Common myeloid progenitor, CD34-positive (primary cell): ENCODE measurements at regions not wholly inside any gene's neighbourhood (a gene's known extent, or its start where the extent isn't known, plus 50 kb on each side); places are given as distances from the start of the nearest gene placed in this dataset.

Source experiments
- CTCF ChIA-PET: fragments of 350-600 bp; sonication (Branson Sonifier 250); formaldehyde crosslinking; loops from one replicate; lab custom pipeline; 2021; ENCODE audit warnings: antibody characterized with exemption; lab: Charles Lee
- POLR2A ChIA-PET: fragments of 350-600 bp; sonication (Branson Sonifier 250); formaldehyde crosslinking; loops from one replicate; lab custom pipeline; 2021; ENCODE audit warnings: antibody characterized with exemption; lab: Charles Lee
- DNase-seq, 3 donors: peaks; one replicate each; pipeline versions ENCODE4 v3.0.0 to v3.0.0-alpha.2; 2013
- H3K27ac ChIP-seq, 2 experiments: 1 replicate in 1 of 2; 2 replicates in 1 of 2; pipeline ENCODE4 v1.7.0; 2013; ENCODE audit warnings: inconsistent platforms in 2 of 2, low read length in 2 of 2, mild to moderate bottlenecking in 2 of 2, low read depth in 1 of 2, moderate library complexity in 1 of 2; ENCODE audit not compliant: severe bottlenecking in 2 of 2, insufficient read depth in 1 of 2, poor library complexity in 1 of 2
- H3K27me3 ChIP-seq, 5 experiments: replicated peaks in 2 of 5; 1 replicate in 3 of 5; 2 replicates in 2 of 5; pipeline versions ENCODE4 v1.6.1 to v1.7.0; 2013; ENCODE audit warnings: low read length in 4 of 5, mild to moderate bottlenecking in 2 of 5, moderate library complexity in 2 of 5, inconsistent platforms in 1 of 5; ENCODE audit not compliant: insufficient read depth in 5 of 5, control insufficient read depth in 4 of 5
- H3K36me3 ChIP-seq, 4 experiments: 1 replicate in 2 of 4; 2 replicates in 2 of 4; pipeline versions ENCODE4 v1.6.1 to v1.7.0; 2013; ENCODE audit warnings: low read length in 3 of 4, control low read depth in 1 of 4, mild to moderate bottlenecking in 1 of 4; ENCODE audit not compliant: control insufficient read depth in 4 of 4, insufficient read depth in 4 of 4
- H3K4me1 ChIP-seq, 4 experiments: 1 replicate in 3 of 4; 2 replicates in 1 of 4; pipeline versions ENCODE4 v1.6.1 to v1.7.1; 2013; ENCODE audit warnings: low read length in 3 of 4, mild to moderate bottlenecking in 3 of 4, control low read depth in 1 of 4, inconsistent platforms in 1 of 4, moderate library complexity in 1 of 4; ENCODE audit not compliant: control insufficient read depth in 4 of 4, insufficient read depth in 4 of 4; ENCODE audit errors: control extremely low read depth in 1 of 4
- H3K4me3 ChIP-seq, 7 experiments: 1 replicate in 4 of 7; 2 replicates in 3 of 7; pipeline versions ENCODE4 v1.5.1 to v1.7.0; 2013; ENCODE audit warnings: mild to moderate bottlenecking in 7 of 7, low read length in 6 of 7, moderate library complexity in 6 of 7, inconsistent platforms in 2 of 7, low read depth in 2 of 7, control low read depth in 1 of 7; ENCODE audit not compliant: insufficient read depth in 4 of 7, control insufficient read depth in 1 of 7; ENCODE audit errors: extremely low read depth in 1 of 7
- H3K9me3 ChIP-seq, 5 experiments: 1 replicate in 4 of 5; 2 replicates in 1 of 5; pipeline versions ENCODE4 v1.6.1 to v1.7.1; 2013; ENCODE audit warnings: low read length in 4 of 5, mild to moderate bottlenecking in 2 of 5, inconsistent platforms in 1 of 5, low read depth in 1 of 5, moderate library complexity in 1 of 5; ENCODE audit not compliant: control insufficient read depth in 4 of 5, insufficient read depth in 2 of 5; ENCODE audit errors: control extremely low read depth in 1 of 5
- WGBS: methylation state at CpG from one replicate; pipeline ENCODE4 v1.1.5; 2013; ENCODE audit not compliant: insufficient coverage; 5-methylcytosine and 5-hydroxymethylcytosine counted together

GRCh38 chr5:31113666-31114350 is 79.7 kb upstream of the CDH6 start:
- H3K27ac ChIP-seq: no peak overlapping the region
- H3K27me3 ChIP-seq: no peaks in the 10 kb centered on the region
- H3K36me3 ChIP-seq: no peaks in the 10 kb centered on the region
- ChIA-PET POLR2A (no interaction called here), CTCF (no interaction called here)
- no peaks in the 10 kb centered on the region for H3K4me1 ChIP-seq
- no peaks in the 10 kb centered on the region for H3K9me3 ChIP-seq
- no peak for DNase-seq
- no peak overlapping the region for H3K4me3 ChIP-seq
- 100% methylated on average over 1 of the region's 1 CpG for WGBS

DNA sequence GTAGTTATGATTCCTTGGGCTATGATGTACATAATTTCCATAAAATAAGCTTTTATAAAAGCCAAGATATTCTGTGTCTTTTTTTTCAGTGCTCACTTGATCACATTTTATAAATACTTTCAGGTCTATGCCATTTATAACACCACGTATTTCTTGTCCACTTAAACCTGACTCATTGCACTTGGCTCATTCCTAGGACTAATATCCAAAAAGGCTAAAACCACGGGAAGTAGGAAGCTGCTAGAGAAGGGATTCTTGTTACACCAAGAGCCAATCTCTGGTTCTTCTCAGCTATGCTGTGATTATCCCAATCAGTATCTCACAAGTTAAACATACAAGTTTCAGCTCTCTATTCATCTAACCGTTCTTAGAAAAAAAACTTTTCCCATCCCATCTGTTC is 80.4 kb upstream of the CDH6 start:
- no peak for DNase-seq
- Histone ChIP-seq H3K27me3 (no peaks in the 10 kb centered on the region), H3K4me3 (no peak overlapping the region), H3K9me3 (no peaks in the 10 kb centered on the region), H3K4me1 (no peaks in the 10 kb centered on the region), H3K36me3 (no peaks in the 10 kb centered on the region), H3K27ac (no peak overlapping the region)
- CTCF ChIA-PET: interaction anchor here (0.6 kb wide), 1 partner anchor 1585 kb away, joined by 3 read pairs; no protein-coding TSS in a partner anchor
- POLR2A ChIA-PET: no interaction called here
- 90% methylated on average over 2 of the region's 3 CpGs for WGBS

- no peak overlapping the region for H3K4me3 ChIP-seq
- POLR2A ChIA-PET: no interaction called here
Observed at GRCh38 chr5:31107091-31107518, 86.4 kb upstream of the CDH6 start.

GRCh38 chr5:31106691-31107090 is 86.8 kb upstream of the CDH6 start:
- Histone ChIP-seq H3K9me3 (no peaks in the 10 kb centered on the region), H3K4me1 (no peaks in the 10 kb centered on the region), H3K27me3 (no peaks in the 10 kb centered on the region), H3K4me3 (no peak overlapping the region), H3K27ac (no peak overlapping the region), H3K36me3 (no peaks in the 10 kb centered on the region)
- POLR2A ChIA-PET: no interaction called here
- 80% methylated on average over 1 of the region's 4 CpGs for WGBS
- CTCF ChIA-PET: no interaction called here
- no peak for DNase-seq

More at GRCh38 chr5:31107091-31107518, 86.4 kb upstream of the CDH6 start:
- no CpG with 5 or more reads among the region's 2 CpGs for WGBS
- CTCF ChIA-PET: no interaction called here
- Histone ChIP-seq H3K27ac (no peak overlapping the region), H3K9me3 (no peaks in the 10 kb centered on the region), H3K4me1 (no peaks in the 10 kb centered on the region), H3K36me3 (no peaks in the 10 kb centered on the region), H3K27me3 (no peaks in the 10 kb centered on the region)
- DNase-seq: no peak

GRCh38 chr5:31106278-31106677 is 87.2 kb upstream of the CDH6 start:
- WGBS: 89% methylated on average over 1 of the region's 2 CpGs
- H3K4me3 ChIP-seq: no peak overlapping the region
- POLR2A ChIA-PET: no interaction called here
- H3K27ac ChIP-seq: no peak overlapping the region
- no peaks in the 10 kb centered on the region for H3K9me3 ChIP-seq
- DNase-seq: no peak
- CTCF ChIA-PET: interaction anchor here (0.5 kb wide), 1 partner anchor 1815 kb away, joined by 3 read pairs; no protein-coding TSS in a partner anchor
- no peaks in the 10 kb centered on the region for H3K4me1 ChIP-seq
- no peaks in the 10 kb centered on the region for H3K36me3 ChIP-seq
- no peaks in the 10 kb centered on the region for H3K27me3 ChIP-seq

GRCh38 chr5:31104775-31105174 is 88.7 kb upstream of the CDH6 start:
- Histone ChIP-seq H3K9me3 (no peaks in the 10 kb centered on the region), H3K4me3 (no peak overlapping the region), H3K27me3 (no peaks in the 10 kb centered on the region), H3K4me1 (no peaks in the 10 kb centered on the region), H3K27ac (no peak overlapping the region), H3K36me3 (no peaks in the 10 kb centered on the region)
- ChIA-PET POLR2A (no interaction called here), CTCF (no interaction called here)
- WGBS: 73% methylated on average over 2 of the region's 4 CpGs
- no peak for DNase-seq

GRCh38 chr5:31100781-31101310 is 92.6 kb upstream of the CDH6 start:
- ChIA-PET POLR2A (no interaction called here), CTCF (no interaction called here)

More at GRCh38 chr5:31100781-31101310, 92.6 kb upstream of the CDH6 start:
- Histone ChIP-seq H3K4me1 (no peaks in the 10 kb centered on the region), H3K27me3 (no peaks in the 10 kb centered on the region), H3K9me3 (no peaks in the 10 kb centered on the region), H3K4me3 (no peak overlapping the region), H3K27ac (no peak overlapping the region), H3K36me3 (no peaks in the 10 kb centered on the region)
- DNase-seq: no peak
- 91% methylated on average over 4 of the region's 5 CpGs for WGBS
